ENCODE measurements at regions not wholly inside any gene's neighbourhood (a gene's known extent, or its start where the extent isn't known, plus 50 kb on each side); places are given as distances from the start of the nearest gene placed in this dataset.

DNA sequence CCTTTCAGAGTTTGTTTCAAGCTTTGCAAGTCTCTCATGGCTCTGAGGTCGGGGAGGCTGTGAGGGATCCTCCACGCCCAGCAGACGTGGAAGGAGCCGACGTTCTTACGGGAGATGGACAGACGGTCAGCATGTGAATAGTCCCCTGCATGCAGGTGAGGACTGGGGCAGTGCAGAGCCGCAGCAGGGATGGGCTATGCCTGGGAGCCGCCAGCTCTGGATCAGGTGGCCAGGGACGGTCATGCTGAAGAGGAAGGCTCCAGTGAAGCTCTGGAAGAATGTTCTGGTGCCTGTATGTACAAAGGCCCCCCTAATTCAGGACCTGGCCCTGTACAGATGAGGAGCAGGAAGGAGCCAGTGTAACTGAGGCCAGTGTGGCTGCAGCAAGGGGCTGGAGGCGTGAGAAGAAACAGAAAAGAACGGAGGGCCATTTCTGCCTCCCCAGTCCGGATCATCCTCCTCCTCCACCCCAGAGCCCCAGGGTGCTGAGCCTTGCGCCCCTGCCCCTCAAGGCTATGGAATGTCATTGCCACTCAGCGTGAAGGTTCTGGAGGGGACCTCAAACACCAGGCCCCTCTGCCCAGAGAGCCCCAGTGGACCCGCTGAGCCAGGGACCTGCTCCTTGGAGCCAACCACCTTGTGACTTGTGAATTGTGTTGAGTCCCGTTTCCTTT is 96.8 kb upstream of the DIO3 start:
- POLR2A ChIA-PET: no interaction called here
- CTCF ChIA-PET: no interaction called here

DNA sequence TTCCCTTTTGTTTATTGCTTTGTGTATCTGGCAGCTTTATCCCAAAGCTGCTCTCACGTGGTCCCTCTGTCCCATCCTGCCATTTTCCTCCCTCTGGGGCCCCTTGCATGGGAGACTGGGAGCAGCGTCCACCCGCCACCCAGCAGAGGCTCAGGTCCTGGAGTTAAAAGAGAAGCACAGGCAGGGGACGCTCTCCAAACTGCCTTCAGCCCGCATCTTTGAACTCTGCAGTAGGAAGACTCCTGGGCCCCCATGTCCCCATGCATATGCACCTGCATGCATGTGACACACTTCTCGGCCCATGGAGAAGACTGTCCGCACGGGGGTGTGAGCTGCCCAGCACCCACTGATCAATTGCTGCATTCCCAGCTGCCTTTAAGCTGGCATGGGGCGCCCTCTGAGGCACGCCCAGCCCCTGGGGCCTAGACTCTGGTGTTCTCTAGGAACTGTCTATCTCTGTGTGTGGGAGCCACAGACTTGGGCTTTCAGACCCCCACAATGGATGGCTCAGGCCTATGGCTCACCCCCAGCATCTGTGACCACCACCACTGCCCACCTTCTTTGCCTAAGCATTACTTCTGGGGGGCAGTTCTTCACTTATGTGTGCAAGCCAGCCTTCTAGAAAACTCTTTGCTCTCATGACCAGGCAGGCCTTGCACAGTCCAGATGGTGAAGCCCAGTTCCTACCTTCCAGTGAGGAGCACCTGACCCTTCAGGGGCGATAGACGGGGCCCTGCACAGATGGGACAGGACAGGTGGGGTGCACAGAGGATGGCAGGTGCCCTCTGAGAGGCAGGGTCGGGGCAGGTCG is 96.1 kb upstream of the DIO3 start:
- ChIA-PET POLR2A (no interaction called here), CTCF (no interaction called here)

DNA sequence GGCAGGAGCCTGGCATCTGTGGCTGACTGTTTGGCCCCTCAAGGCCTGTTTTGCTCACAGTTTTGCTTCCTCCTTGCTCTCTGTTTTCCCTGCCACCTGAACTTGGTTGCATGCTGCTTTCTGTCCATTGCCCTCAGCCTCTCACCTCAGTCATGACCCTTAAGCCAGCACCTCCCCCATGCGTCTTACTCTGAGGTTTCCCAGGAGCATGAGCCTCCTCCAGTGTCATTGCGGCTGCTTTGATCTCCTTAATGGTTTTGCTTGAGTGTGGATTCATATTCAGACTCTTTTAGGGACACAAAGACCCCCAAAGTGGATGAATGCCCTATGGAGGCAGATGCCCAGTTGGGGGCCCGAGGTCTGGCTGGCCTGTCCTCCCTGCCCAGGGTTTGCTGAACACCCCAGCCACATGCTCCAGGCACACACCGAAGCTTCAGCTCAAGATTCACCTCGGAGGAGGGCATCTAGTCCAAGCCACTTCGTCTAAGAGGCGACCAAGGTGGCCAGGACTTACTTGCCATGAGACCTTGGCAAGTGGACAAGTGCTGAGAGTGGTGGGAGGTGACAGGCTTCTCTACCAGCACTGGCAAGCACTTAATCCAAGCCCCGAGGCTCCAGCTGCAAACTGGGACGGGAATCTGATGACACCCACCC is 95.4 kb upstream of the DIO3 start:
- ChIA-PET CTCF (no interaction called here), POLR2A (no interaction called here)

DNA sequence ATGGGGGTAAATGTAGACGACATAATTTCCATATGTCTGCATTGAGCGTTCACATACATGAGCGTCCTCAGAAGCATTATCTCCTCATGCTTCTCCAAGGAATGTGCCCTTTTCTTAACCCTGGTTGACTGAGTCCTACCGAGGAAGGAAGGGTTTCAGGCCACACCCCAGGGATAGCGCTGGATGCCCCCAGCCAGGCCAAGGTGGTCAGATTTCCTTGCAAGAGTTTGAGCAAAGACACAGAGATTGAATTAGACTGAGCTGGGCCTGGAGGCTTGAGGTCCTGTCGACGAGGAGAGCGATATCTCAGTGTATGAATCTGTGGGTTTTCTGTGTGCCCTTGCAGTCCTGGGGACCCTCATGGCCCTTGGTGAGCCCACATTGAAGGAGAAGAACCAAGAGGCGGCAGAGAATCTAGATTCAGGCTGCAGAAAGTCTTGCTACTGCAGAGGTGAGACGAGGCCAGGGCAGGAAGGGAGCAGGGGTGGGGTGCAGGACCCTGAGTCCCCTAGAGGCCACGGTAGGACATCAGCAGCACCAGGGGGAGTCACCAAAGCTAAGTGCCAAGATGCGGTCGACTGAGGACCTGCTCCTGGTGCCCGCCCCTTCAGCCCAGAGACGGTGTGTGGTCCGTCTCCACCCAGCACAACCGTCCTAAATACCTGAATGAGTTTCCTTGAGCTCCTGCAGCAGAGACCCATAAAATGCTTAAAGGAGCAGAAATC is 94.7 kb upstream of the DIO3 start:
- ChIA-PET CTCF (no interaction called here), POLR2A (no interaction called here)

DNA sequence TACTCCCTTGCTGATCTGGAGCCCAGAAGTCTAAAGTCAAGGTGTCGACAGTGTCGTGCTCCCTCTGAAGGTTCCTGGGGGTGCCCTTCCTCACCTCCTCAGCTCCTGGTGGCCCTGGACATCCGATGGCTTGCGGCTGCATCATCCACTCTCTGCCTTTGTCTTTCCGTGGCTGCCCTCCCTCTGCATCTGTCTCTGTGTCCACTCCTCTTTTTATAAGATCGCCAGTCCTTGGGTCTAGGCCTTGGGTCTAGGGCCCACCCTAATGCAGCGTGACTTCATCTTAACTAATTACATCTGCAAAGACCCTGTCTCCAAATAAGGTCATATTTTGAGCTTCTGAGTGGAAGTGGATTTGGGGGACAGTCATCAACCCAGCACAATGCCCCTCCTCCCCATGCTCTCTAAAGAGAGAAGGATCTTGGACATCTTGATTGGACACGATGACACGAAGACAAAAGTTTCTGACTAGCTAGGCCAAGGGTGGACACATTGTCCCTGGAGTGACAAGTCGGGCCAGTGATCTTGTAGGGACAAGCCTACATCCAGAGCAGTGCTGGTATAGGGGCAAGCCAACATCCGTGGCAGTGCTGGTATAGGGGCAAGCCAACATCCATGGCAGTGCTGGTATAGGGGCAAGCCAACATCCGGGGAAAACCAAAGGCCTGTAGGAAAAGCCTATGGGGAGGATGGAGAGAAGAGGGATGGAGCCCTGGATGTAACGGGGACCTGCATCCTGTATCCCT is 93.9 kb upstream of the DIO3 start:
- ChIA-PET CTCF (no interaction called here), POLR2A (no interaction called here)

DNA sequence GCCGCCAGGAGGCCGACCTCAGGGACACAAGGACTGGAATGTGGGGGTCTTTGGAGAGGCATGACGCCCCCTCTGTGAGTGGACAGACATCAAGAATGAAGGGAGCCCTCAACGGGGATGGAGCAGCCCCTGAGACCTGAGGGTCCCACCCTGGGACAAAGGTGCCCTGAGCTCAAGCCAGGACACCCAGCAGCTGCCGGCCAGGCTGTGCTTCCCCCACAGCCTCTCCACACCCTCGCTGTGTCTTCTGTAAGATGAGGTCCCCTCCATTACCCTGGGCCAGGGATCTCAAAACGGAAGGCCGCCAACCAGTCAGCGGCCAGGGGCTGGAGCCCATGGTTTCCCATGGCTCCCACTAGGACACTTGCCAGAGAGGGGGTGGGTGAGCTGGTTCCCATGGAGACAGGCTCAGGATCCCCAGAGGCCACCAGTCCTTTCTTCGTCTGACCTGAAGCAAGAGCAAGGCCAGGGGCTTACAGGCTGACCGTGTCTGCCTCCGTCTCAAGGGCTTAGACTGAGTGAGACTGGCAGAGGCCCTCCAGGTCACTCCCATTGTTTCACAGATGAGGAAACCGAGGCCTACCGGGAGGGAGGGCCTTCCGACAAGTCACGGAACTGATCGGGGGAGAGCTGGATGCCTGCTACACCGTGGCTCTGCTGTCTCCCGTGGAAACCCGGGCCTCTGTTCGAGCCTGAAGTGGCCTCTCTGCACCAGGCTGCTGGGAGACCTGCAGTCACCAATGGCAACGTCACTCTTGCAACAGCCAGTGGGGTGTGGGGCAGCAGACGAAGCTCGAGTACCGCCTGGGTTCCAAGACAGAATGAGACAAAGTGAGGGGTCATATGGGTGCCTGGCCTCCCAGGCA is 91.7 kb upstream of the DIO3 start:
- POLR2A ChIA-PET: no interaction called here
- CTCF ChIA-PET: no interaction called here

DNA sequence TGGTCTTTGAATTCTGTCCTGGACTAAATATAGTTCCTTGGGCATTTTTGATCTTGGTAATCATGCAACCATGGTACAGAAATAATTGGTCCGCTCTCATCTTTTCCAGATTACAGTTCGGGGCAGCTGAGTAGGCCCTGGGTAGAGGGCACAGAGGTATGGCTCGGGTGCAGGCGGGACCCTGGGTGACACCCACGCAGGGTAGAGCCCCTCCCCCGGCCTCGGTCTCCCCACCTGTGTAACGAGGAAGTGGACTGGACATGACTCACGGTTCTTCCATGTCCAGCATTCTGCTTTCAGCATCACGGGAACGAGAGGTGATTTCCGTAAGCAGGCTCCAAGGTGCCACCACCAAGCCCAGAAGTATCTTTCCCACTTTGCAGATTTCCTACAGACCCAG is 91.0 kb upstream of the DIO3 start:
- ChIA-PET POLR2A (interaction anchor here (0.7 kb wide), 1 partner anchor 15 kb away, joined by 4 read pairs; no protein-coding TSS in a partner anchor), CTCF (no interaction called here)

DNA sequence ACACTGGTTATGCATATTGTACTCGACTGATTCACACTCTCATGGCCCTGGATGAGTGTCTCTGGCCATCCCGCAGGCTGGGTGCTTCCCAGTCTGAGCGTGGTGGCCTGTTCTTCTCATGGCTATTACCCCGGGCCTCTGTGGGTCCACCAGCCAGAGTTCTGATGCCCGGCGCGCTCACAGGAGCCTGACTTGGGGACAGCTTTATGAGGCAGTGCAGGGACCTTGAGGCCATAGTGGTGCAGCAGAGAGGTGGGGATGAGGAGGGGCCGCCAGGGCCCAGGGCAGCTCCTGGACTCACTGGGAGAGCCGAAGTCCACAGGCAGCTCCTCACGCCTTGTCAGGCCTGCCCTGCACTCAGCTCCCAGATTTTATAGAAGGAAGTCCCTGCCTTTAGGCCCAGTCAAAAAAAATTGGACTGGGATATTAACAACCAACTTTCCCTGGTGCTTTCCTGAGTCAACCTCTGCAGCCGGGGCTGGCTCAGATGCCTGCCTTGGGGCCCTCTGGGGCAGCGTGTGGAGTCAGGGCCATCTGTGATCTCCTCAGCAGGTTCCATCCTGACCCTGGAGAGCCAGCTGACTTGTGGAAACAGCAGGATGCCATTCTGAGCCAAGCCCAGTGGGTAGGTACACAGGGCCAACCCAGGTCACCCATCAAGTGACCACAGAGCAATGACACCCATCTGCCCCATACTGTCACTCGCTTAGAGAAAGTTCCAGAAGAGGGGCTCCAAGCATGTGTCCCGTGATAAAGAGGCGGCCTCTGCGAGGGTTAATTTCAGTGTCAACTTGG is 89.4 kb upstream of the DIO3 start:
- CTCF ChIA-PET: no interaction called here
- POLR2A ChIA-PET: no interaction called here

DNA sequence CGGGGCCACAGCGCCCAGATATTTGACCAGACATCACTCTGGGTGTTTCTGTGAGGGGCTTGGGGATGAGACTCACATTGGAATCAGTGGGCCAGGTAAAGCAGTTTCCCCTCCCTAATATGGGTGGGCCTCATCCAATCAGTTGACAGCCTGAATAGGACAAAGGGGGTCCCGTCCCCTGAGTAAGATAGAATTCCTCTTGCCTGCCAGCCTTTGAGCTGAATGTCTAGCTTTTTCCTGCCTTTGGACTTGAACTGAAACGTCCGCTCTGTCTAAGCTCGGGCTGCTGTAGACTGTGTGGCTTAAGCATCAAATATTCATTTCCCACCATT is 88.8 kb upstream of the DIO3 start:
- POLR2A ChIA-PET: no interaction called here
- CTCF ChIA-PET: no interaction called here

DNA sequence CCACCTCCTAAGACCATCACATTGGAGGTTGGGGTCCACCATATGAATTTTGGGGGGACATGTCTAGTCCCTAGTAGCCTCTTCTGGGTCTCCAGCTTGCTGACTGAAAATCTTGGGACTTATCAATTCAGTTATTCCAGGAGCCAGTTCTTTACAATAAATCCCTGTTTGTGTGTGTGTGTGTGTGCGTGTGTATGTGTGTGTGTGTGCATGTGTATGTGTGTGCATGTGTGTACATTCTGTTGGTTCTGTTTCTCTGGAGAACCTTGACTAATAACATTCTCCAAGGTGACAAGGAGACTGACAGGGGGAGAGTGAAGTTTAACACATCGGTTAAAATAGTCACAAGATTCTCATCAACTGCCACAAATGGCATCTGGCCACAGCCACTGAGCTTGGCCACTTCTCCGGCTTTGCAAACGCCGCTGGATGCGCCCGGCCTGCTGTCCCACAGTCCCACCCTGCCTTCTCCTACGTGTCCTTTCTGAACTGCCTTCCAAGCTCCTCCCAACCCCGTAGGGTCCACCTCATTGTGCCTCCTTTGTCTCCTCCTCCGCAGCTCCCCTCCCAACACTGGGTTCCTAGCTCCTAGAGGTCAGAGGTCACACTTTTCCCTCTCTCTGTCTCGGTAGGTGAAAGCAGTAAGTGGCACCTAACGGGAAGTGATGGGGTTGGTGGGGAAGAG is 88.1 kb upstream of the DIO3 start:
- CTCF ChIA-PET: no interaction called here
- POLR2A ChIA-PET: no interaction called here

DNA sequence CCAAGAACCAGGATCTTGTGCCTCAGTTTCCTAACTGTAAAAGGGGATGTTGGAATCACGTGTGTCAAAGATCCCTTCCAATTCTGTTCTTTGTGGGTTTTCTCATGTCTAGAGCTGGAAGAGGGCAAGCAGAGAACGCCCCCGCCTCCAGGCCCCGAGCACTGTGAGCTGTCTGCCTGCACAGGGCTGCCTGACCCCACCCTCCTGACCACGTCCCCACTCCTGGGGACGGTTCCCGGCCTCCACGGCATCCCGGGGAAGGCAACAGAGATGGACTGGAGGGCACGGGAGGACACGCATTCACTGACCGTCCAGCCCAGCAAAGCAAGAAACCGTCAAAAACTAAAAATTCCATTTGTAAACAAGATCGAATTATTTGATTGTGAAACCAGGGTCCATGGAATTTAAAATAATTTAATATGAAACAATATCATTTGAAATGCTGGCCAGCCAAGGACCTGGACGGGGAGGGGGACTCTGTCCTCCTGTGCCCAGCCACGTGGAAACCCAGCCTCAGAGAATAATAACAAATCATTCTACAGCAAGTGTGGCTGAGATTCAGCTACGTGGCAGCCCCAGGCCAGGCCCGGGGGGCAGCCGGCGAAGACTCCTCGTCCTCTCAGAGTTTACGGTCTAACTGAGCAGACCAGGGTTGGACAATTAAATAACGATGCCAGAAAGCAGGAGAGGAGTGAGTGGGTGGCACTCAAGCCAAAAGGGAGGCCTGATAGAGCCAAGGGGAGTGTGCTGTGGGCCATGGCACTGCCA is 87.3 kb upstream of the DIO3 start:
- CTCF ChIA-PET: no interaction called here
- POLR2A ChIA-PET: no interaction called here

DNA sequence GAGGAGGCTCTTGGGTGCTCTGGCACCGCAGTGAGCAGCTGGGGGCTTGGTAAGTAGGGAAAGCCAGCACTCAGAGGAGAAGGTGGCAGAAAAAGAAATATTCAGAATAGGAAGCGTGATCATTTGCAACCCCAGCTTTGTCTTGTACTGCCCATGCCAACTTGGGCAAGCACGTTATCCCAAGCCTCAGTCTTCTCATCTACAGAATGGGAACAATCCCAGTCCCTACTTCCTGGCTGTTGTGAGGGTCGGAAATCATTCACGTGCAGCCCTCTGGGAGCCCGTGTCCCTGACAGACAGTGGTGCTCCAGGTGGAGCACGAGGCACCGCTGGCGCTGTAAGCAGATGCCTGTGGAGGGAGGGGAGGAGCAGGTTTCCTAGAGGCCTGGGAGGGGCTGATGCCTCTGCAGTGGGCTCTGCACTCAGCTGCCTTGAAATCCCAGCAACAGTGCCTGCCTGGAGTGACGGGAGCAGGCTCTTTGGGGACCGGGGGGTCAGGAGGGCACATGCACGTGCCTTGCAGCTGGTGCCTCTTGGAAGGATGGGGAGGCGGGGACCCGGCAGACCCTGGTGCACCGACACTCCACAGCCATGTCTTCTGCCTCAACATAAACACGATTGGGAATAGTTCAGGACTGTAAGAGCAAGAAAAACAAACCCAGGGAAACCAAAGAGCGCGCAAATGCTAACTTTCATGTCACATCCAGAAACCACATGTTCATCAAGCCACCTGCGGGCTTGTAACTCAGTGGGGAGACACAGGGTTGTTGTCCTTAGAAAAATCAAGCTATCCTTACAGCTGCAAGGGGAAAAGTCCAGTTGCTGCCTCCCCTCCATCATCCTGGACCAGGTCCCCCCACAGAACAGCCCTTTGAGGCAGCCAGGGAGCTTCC is 86.5 kb upstream of the DIO3 start:
- ChIA-PET CTCF (no interaction called here), POLR2A (no interaction called here)

DNA sequence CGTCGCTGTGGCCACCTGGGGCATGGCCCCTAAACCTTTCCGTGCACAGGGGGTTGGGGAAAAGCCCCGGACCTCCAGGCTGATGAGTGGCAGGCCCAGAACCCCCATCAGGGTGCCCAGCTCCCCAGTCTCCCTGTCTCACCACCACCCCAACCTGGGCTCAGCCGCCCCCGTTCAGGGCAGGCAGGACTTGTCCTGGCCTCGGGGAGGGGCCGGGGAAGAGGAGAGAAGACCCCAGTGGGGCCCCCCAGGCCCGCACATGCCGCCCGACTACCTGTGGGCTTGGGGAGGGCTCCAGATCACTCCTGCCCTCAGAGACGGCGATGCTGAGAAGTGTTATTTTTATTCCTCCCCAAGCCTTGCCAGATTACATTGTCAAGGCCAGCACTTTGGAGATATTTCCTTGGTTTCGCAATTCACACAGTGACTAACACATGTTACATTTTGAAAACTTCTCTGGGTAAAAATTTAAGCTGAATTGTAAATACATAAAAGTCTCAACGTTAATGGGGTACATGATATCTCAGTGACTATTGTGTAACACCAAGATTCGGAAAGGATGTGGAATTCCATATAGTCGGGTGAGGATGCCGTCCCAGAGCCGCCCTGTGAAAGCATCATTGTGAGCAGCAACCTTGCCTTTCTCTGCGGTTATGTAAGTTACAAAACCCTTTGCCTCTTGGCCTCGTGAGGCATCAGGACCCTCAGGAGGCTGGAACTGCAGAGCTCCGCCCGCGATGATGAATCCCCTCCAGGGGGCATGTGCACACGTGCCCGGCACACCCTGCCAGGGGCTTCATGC is 85.6 kb upstream of the DIO3 start:
- CTCF ChIA-PET: no interaction called here
- POLR2A ChIA-PET: no interaction called here

DNA sequence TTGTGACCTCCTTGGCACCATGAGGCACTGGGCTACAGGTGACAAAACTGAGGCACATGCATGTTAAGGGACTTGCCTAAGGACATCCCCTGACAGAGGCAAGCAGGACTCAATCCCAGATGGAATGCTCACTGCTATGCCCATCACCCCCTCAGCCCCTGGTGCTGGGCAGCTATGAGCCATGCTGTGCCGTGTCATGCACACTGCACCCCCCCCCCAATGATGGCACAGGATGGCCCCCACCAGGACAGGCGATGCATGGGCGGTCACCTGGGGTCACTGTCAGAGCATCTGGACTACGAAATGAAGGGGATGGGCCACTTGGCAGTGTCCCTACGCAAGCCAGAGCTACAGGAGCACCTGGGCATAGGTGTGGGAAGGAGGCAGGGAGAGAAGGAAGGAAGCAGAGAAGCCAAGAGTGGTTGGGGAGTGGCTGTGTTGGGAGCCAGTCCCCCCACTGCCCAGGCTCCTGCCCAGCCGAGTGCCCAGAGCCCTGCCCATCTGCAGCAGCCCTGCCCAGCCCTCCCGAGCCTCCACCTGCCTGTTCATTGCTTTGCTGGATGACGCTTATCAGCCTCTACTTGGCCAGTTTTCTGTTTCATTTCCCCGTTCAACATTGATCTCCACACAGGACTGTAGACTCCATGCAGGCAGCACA is 84.9 kb upstream of the DIO3 start:
- ChIA-PET POLR2A (no interaction called here), CTCF (no interaction called here)

DNA sequence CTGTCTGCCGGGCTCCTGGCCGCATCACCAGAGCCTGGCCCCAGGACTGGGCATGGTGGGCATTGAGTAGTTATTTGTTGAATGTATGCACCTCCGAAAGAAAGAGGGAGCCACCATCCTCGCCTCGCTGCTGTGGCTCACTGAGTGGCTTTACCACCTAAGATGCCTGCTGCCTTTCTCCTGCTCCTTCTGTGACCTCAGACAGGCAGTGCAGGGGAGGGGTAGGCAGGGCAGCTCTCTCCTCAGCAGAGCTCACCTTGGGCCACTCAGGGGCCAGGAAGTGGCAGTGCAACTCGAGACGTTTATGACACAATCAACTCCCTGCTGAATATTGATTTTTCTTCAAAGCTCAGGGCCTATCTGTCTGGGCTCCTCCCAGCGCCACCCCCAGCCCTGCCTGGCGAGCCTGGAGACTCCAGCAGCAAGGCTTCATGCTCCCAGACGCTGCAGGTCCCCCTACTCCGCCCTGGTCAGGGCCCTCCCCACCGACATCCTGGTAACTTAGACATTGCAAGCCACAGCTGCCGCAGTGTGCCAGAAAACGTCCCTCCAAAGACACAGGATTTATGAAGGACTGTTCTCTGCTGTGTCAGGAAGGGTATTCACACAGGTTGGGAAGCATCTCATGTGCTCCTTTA is 84.3 kb upstream of the DIO3 start:
- ChIA-PET POLR2A (no interaction called here), CTCF (no interaction called here)

Data from activated CD8-positive, alpha-beta memory T cell treated with anti-CD3 and anti-CD28 coated beads for 36 hours (primary cell).